ENCODE measurements at regions not wholly inside any gene's neighbourhood (a gene's known extent, or its start where the extent isn't known, plus 50 kb on each side); places are given as distances from the start of the nearest gene placed in this dataset.
"Not testable (repeated sequence)": the region's sequence is repeated elsewhere in the genome, so short reads cannot be mapped to it uniquely, and the experiment has no call there.

DNA sequence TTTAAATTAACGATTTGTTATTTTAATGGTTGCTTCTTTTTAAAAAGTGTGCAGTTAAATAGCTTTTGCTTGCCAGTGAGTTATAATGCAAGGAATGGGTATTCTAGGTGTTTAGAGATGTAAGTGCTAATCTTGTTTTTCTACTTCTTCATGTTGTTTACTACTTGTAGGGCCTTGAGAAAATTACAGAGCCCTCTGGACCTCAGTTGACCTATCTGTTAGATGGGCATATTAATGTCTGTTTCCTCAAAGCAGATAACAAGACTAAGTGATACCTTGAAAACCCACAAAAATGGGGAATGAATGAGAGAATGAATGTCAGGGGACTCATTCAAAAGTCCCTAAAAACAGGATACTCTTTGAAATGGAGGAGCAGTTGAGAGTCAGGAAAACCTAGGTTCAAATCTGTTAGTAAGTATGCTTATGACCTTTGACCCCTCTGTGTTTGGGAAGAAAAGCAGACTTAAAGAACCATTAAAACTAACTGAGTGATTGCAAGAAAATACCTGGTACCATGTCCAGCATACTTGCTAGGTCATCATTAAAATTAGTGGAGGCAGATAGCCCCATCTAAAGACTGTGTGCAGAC, 419.5 kb downstream of the EDEM1 start:
- no peak for DNase-seq (ENCODE audit: low read depth in 1 of 2, low spot score in 1 of 2)

DNA sequence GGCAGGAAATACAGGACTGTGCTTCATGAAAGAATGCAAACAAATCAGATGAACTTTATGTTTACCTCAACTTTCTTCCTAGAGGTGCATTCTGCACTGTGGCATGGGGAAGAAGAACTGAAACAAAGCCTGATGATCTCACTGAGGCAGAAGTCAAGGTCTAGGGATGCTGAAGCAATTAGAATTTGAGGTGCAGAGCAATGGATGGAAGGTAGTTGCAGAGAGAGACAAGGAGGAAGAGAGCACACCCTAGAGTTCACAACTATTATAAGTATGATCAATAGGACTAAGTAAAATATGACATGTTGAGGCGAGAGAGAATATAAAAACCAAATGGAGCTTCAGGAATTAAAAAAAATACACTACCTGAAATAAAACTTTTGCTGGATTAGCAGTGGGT, 420.1 kb downstream of the EDEM1 start:
- no peak for DNase-seq (ENCODE audit: low read depth in 1 of 2, low spot score in 1 of 2)

DNA sequence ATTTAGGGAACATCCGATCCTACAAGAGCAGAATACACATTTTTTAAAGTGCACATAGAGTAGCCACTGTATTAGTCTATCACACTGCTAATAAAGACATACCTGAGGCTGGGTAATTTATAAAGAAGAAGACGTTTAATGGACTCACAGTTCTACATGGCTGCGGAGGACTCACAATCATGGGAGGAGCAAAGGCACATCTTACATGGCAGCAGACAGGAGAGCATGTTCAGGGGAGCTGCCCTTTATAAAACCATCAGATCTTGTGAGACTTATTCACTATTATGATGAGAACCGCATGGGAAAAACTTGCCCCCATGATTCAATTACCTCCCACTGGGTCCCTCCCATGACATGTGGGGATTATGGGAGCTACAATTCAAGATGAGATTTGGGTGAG, 421.5 kb downstream of the EDEM1 start:
- not testable (repeated sequence) for DNase-seq (ENCODE audit: low read depth in 1 of 2, low spot score in 1 of 2)

DNA sequence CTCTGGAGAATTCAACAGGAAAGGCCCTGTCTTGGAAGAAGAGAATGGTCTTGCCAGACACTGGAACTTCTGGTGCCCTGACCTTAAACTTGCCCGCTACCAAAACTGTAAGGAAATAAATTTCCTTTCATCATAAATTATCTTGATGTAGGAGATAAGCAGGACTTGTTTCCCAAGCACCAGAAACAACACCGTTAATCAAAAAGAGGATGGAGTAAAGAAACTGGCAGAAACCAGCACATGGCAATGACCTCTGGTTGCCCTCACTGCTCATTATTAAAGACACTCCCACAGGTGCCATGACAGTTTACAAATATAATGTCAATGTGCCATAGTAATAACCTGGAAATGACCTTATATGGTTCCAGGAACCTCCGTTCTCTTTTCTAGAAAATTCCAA, 426.1 kb downstream of the EDEM1 start:
- DNase-seq (ENCODE audit: low read depth in 1 of 2, low spot score in 1 of 2), result no peak

DNA sequence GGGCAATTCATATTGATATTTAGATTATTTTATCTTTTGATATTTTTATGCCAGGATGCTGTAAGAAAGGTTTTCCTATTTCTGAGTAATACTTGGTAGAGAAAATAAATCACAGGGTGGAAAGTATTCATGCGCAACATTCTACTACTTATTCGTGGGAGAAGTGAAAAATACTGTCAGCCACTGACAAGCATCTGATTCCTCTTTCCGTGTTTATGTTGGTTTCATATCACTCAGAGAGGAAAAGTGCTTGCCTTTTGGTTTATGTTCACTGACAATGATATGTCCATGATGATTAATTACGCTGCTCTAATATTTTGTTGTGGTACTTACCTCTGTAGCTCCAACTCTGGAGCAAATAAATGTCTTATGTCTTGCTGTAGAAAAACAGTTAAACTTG, 429.4 kb downstream of the EDEM1 start:
- DNase-seq (ENCODE audit: low read depth in 1 of 2, low spot score in 1 of 2), result no peak

DNA sequence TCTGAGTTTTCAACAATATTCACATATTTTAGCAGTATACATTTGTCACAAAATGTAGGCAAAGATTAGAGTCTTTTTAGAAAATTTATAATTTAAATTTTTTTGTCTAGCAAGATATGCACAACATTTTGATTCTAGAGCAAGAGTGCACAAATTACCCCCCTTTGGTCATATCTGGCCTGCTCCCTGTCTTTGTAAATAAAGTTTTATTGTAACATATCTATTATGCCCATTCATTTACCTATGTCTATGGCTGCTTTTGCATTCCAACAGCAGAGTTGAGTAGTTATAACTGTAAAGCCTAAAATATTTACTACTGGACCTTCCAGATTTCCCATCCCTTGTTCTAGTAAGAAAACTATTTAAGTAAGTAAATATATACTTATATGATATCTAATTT, 430.7 kb downstream of the EDEM1 start:
- DNase-seq (ENCODE audit: low read depth in 1 of 2, low spot score in 1 of 2), result no peak

DNA sequence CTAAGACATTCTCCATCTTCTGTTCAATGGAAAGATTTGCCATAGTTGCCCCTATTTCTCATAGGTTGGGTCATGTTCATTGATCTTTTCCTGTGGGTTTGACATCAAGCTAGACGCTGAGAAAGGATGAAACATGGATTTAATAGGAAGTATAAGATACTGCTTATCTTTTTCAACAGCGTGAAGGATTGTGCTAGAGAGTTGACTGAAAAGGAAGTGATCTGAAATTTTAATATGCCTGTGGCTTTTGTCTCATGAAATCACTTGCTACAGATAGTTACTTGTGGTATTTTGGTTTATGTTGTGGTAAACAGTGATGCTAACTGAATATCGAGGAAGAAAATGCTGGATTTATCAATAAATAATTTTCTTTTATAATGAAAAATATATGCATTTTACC, 442.9 kb downstream of the EDEM1 start:
- DNase-seq (ENCODE audit: low read depth in 1 of 2, low spot score in 1 of 2), result no peak

DNA sequence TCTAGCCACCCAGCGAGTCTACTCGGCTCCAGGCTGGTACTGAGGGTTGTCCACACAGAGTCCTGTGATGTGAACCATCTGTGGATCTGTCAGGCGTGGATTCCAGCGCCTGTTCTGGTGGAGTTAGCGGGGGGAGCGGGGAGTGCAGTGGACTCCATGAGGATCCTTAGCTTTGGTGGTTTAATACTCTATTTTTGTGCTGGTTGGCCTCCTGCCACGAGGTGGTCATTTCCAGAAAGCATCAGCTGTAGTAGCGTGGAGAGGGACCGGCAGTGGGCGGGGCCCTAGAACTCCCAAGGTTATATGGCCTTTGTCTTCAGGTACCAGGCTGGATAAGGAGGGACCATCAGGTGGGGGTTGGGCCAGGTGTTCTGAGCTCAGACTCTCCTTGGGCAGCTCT, 446.5 kb downstream of the EDEM1 start:
- DNase-seq (ENCODE audit: low read depth in 1 of 2, low spot score in 1 of 2), result no peak

DNA sequence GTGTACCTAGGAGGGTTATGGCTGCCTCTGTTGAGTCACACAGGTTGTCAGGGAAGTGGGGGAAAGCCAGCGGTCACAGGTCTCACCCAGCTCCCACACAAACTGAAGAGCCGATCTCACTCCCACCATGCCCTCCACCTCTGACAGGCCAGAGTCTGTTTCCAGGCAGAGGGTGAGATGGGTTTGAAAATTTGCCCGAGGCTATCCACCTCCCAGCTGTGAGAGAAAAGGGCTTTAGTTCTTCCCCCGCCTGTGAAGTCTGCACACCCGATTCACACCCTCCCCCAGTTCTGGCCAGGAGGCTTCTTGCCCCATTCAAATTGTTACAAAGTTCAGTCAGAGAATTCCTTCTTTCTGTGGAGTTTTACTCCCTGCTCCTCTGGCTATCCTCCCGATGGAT, 446.9 kb downstream of the EDEM1 start:
- no peak for DNase-seq (ENCODE audit: low read depth in 1 of 2, low spot score in 1 of 2)

DNA sequence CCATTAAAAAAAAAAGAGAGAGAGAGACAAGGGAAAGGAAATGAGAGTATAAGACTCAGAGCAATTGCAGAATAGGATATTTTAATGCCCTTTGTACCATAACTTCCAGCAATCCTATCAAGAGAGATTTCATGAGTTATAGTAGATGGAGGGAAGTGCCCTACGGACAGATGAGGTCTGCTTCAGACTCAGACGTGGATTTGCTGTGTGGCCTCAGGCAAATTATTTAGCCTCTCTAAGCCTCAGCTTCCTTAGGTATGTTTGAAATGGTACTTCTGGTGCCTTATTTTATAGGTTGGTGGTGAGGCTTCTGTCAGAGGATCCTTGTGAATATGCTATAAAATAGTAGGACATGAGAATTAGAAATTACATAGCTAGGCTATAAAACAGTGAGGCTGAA, 448.2 kb downstream of the EDEM1 start:
- no peak for DNase-seq (ENCODE audit: low read depth in 1 of 2, low spot score in 1 of 2)

DNA sequence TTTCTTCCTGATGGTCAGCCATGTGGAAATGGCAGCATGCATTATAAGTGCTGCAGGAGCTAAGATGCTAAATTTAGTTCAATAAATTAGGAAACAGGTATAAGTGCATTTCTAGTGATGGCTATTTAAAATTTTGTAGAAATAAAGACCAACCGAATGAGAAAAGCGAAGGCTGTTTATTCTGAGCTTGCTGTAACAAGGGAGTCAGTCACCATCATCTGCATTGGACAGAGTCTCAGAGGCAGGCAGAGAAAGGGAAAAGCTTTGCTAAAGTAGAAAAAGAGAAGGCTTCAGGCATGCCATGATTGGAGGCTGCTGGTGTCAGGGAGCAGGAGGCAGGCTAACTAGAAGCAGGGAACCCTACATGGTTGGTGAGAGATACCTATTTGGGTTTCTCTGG, 451.0 kb downstream of the EDEM1 start:
- DNase-seq (ENCODE audit: low read depth in 1 of 2, low spot score in 1 of 2), result no peak

DNA sequence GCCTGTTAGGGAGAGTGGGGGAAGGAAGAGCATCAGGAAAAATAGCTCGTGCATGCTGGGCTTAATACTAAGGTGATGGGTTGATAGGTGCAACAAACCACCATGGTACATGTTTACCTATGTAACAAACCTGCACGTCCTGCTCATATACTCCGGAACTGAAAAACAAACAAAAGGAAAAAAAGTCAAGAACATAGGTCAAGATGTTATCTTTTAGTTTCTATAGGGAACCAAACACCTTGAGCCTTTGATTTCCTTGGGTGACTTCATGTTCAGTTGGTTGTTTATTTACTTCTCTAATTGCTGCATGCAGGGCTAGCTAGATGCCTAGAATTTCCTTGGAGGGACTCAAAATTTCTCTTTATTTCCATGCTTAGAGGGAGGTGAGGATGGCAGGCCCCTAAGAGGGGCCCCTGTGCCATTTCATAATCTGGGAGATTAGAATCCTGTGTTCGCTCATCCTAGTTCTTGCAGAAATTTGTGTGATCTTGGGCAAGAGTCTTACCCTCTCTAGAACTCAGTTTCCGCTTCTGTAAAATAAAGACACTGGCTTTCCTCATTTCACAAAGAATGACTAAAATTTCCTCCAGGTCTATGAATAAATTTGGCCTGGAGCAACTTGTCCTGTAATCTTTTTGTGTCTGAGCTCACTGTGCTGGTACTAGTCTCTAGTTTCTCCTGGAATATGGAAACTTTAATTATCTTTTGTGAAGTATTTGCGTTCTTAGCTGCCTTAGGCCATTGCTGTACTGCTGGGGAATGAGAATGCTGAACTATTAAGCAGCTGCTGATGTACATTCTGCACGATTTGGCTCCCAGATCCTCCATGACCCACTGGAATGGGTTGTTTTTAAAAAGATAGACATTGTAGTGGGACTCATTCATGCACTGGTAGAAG, 457.5 kb downstream of the EDEM1 start:
- no peak for DNase-seq (ENCODE audit: low read depth in 1 of 2, low spot score in 1 of 2)

DNA sequence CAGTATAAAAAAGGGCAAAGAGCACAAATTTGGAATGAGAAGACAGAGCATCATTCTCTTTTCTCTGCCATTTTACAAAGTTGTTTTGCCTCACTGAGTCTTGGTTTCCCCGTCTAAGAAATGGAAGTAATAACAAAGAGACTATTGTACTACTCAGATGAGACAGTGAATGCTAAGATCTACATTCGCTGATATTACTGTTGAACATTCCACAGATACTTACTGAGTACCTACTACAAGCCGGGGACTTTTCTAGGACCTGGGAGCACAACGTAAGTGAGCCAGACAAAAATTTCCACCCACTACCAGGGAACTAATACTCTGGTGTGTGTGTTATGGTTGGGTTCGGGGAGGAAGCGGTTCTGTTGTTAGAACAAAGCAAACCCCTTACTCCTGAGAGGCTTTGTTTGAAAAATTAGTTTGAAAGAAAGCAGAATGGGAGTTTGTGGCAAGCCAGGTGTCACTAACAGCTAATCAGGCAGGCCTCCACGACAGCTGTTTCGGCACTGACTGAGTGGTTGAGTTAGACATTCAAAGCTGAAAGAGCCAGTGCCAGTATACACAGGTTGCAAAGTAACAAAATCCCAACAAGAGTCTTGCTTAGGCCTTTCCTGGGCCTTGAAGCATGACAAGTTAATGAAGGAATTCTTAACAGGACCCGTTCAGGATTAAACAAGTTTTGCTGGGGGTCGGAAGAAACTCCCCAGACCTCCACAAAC, 458.3 kb downstream of the EDEM1 start:
- DNase-seq (ENCODE audit: low read depth in 1 of 2, low spot score in 1 of 2), result no peak

DNA sequence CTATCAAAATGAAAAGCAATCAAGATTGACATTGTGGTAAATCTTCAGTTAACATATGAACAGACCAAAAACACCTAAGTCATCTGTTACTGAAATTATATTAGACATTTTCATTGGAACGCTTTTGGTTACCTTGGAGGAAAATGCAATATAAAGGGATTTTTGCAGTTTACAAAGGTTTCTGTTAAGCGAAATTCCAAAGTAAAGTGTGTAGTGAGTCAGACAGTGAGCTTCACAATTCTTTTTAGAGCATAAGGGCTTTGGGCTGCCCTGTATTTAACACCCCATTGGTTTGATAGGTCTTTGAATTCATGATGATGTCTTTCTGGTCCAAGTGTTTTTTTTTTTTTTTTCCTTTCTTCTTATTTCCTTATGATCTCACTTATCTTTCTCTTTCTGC, 462.8 kb downstream of the EDEM1 start:
- no peak for DNase-seq (ENCODE audit: low read depth in 1 of 2, low spot score in 1 of 2)

DNA sequence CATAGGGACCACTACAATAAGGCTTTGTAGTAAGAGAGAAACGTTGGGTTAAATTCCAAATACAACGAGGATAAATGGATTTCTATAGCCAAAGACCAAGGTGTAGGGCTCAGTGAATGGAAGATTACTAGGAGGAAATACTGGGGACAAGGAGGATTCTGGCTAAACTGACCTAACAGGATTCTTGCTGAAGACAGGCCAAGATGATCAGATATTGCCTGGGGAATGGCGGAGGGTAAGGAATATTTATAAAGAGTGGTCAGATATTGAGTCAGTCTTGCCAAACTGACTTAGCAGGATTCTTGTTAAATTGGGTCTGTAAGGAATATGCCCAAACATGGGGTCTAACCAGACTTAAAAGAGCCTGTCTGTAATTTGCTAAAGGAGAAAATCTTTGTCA, 463.8 kb downstream of the EDEM1 start:
- no peak for DNase-seq (ENCODE audit: low read depth in 1 of 2, low spot score in 1 of 2)

DNA sequence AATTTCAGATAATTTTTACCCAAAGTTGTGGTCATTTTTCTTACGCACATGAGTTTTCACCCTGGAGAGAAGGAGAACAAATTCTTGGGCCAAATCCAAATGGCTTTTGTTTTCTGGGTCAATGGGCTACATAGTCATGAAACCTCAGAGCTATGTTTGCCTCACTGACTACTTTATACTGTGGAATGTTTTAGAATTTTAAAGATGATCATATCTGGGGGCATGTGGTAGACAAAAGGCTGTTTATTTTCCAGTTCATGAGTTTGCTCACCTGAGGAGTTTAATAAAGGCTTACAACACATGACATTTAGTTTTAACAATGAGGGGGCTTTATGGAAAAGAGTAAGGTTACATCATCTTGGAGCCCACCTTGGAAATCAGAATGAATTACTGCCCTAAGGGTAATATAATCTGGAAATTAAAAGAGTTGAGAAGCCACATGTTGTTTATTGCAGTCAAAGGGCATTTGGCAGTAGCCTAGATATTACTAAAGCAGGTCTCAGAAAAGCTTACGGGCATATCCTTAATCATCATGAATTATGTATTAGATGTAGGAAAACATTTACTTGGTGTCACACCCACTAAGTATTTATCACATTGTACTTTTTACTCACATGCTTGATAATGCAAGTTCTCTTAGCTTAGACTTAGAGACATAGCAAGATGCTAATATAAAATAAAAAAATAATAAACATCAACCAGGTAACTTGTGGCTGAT, 466.1 kb downstream of the EDEM1 start:
- DNase-seq (ENCODE audit: low read depth in 1 of 2, low spot score in 1 of 2), result no peak

DNA sequence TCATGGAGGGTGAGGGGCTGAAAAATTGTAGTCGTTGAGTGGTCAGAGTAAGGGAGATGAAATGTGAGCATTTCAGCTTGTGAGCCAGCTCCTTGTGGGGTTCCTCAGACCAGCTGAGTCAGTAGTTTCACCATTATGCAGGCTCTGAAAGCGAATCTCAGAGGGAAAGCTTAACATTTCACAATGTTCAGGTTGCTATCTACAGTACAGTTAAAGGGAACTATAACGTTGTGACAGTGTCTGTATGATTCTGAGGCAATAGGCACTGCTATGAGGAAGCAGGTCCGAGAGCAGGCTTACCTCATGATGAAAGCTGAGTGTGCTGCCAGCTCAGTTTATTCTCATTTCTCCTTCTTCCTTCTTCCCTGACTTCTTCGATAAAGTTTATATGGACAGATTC, 469.6 kb downstream of the EDEM1 start:
- DNase-seq (ENCODE audit: low read depth in 1 of 2, low spot score in 1 of 2), result no peak

DNA sequence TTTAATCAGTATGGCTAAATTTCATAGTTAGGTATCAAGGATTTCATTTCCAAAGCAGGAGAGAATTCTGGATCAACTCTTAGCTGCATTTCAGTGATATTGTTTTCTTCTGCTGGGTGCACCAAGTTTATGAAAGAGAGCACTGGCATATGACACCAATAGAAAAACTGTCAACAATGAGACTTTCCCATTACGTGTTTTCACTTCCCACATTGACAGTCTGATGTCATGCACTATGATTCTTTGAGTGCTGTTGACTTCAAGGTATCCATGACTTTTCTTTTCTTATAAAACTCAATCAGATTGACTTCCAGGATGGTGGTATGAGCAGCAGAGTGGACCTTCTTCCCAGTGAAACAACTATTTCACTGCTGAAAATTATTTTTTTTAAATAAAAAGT, 476.1 kb downstream of the EDEM1 start:
- DNase-seq (ENCODE audit: low read depth in 1 of 2, low spot score in 1 of 2), result no peak

DNA sequence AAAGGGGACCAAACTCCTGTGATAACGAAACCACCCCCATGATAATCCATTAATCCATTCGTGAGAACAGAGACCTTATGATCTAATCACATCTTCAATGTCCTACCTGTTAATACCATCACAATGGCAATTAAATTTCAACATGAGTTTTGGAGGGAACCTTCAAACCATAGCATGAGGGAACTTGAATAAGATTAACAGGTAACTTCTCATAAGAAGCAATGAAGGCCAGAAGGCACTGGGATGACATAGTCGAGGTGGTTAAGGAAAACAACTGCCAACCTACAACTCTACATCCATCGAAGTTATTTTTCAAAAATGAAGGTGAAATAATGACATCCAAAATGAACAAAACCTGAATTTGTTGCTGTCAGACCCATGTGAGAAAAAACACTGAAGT, 478.9 kb downstream of the EDEM1 start:
- no peak for DNase-seq (ENCODE audit: low read depth in 1 of 2, low spot score in 1 of 2)

DNA sequence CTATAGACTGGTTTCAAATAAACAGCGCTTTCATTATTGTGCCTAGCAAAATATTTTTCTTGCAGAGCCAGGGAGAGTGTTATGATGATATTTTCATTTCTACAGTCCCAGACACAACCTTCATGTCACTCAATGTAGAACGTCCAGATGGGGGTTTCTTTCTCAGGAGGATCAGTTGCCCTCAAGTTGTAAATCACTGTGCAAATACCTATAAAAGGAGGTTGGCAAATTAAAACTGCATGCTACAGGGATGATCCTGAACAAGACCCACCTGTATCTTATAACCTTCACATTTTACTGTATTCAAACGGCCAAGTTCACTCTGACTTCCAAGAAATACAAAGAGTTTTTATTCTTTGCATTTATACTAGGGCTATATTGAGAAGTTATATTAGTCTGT, 486.0 kb downstream of the EDEM1 start:
- DNase-seq (ENCODE audit: low read depth in 1 of 2, low spot score in 1 of 2), result no peak

DNA sequence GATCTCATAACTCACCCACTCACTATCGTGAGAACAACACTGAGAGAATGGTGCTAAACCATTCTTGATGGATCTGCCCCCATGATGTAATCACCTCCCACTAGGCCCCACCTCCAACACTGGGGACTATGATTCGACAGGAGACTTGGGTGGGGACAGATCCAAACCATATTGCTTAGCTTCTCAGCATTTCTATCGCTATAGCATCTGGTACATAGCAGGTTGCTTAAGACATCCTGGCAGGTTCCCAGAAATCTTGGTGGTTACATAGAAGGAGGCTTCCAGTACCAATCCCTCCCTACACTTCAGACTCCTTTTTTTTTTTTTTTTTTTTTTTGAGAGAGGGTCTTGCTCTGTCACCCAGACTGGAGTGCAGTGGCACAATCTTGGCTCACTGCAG, 487.8 kb downstream of the EDEM1 start:
- no peak for DNase-seq (ENCODE audit: low read depth in 1 of 2, low spot score in 1 of 2)

DNA sequence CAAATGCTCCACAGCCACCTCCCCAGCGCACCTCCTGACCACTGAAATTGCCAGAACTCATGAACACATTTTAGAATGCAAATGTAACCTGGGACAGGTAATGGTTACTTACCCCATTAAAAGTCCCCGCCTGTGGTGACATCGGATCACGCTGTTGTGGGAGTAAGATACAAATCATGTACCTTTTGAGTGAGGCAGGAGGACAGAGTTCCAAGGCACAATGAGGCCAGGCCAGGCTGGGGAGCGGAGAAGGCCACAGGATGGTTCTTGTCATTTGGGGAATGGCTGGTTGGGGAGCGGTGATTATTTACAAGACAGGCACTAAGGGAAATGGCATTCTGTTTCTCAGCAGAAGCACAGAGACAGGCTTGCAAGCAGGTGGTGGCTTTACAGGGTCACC, 490.0 kb downstream of the EDEM1 start:
- no peak for DNase-seq (ENCODE audit: low read depth in 1 of 2, low spot score in 1 of 2)
